Loucy (cell line): ENCODE measurements at regions not wholly inside any gene's neighbourhood (a gene's known extent, or its start where the extent isn't known, plus 50 kb on each side); places are given as distances from the start of the nearest gene placed in this dataset.

Experiments used
- CTCF ChIP-seq: fragments of 200-600 bp; sonication (generic); conservative IDR thresholded peaks from 2 replicates; pipeline ENCODE4 v1.5.1; 2014; ENCODE audit warnings: mild to moderate bottlenecking, antibody characterized with exemption, low read length
- EZH2phosphoT487 ChIP-seq: fragments of 200-600 bp; IDR thresholded peaks from 2 replicates; pipeline ENCODE4 v1.6.1; 2018; ENCODE audit warnings: antibody characterized with exemption, mild to moderate bottlenecking, moderate library complexity, borderline replicate concordance

DNA sequence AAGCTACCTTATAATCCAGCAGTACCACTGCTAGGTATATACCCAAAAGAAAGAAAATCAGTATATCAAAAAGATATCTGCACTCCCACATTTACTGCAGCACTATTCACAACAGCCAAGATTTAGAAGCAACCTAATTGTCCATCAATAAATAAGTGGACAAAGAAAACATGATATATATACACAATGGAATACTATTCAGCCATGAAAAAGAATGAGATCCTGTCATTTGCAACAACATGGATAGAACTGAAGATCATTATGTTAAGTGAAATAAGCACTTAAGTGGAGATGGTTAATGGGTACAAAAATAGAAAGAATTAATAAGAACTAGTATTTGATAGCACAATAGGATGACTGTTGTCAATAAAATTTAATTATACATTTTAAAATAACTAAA is 90.7 kb upstream of the PKN2 start:
- TF ChIP-seq CTCF (no peak), EZH2phosphoT487 (no peak)
